HepG2 (cell line): ENCODE measurements at regions not wholly inside any gene's neighbourhood (a gene's known extent, or its start where the extent isn't known, plus 50 kb on each side); places are given as distances from the start of the nearest gene placed in this dataset.

Experiments
- ATAC-seq: fragments of 200-7000 bp; cut with Tn5 transposase; 3 replicates; pipeline ENCODE4 v1.9.1; 2020; ENCODE audit warnings: mild to moderate bottlenecking, moderate library complexity
- BruUV-seq: library from RNA; stranded (reverse); fragments of 400-500 nt; replicated peaks from 2 replicates; lab custom pipeline; 2021; lab: Mats Ljungman, UMichigan
- CTCF ChIA-PET: fragments of 300-600 bp; formaldehyde crosslinking; extraction: SDS; loops from one replicate; lab custom pipeline; 2021; ENCODE audit warnings: low total read pairs, inconsistent platforms, low intra/inter-chr PET ratio; lab: Yijun Ruan, JAX
- POLR2A ChIA-PET: fragments of 350-600 bp; sonication (Branson Sonifier 250); formaldehyde crosslinking; loops from one replicate; lab custom pipeline; 2020; ENCODE audit warnings: antibody characterized with exemption, inconsistent platforms; lab: Yijun Ruan, JAX
- DNase-seq: peaks from one replicate; pipeline ENCODE4 v3.0.0-alpha.2; 2015; ENCODE audit warnings: low spot score
- FAIRE-seq: peaks from 3 replicates; lab custom pipeline; 2011; peaks lifted over from hg19 to GRCh38; lab: Jason Lieb, UNC
- H2AFZ ChIP-seq: one replicate; pipeline ENCODE4 v1.6.1; 2011; ENCODE audit warnings: low read length, inconsistent platforms
- H3K27ac ChIP-seq: fragments of 300-600 bp; 3 replicates; pipeline ENCODE4 v1.8.0; 2011; ENCODE audit warnings: mixed run types, mild to moderate bottlenecking, mixed read lengths, low read length, inconsistent platforms; ENCODE audit not compliant: insufficient read depth; ENCODE audit errors: extremely low read length
- H3K27me3 ChIP-seq, 2 experiments: fragments of 200-600 bp in 1 of 2; 2 replicates in 1 of 2; 3 replicates in 1 of 2; pipeline versions ENCODE4 v1.6.0 to v1.8.0; 2011; ENCODE audit warnings: low read length in 2 of 2, mild to moderate bottlenecking in 2 of 2, moderate library complexity in 2 of 2, inconsistent platforms in 1 of 2; ENCODE audit not compliant: insufficient read depth in 2 of 2, control insufficient read depth in 1 of 2
- H3K36me3 ChIP-seq, 2 experiments: fragments of 200-600 bp in 1 of 2; replicated peaks in 1 of 2; 2 replicates in 1 of 2; 3 replicates in 1 of 2; pipeline versions ENCODE4 v1.5.1 to v1.8.0; 2011; ENCODE audit warnings: low read length in 2 of 2, inconsistent platforms in 1 of 2; ENCODE audit not compliant: insufficient read depth in 2 of 2, control insufficient read depth in 1 of 2
- H3K4me1 ChIP-seq: 2 replicates; pipeline ENCODE4 v1.5.1; 2012; ENCODE audit warnings: low read length, inconsistent platforms; ENCODE audit not compliant: insufficient read depth
- H3K4me2 ChIP-seq: 2 replicates; pipeline ENCODE4 v1.6.0; 2011; ENCODE audit warnings: low read depth, low read length, inconsistent platforms
- H3K4me3 ChIP-seq, 3 experiments: fragments of 200-600 bp in 1 of 3; sonication (generic), shearing (Covaris generic) in 1 of 3; replicated peaks in 1 of 3; 2 replicates each; pipeline ENCODE4 v1.5.1; 2011 to 2016; ENCODE audit warnings: low read length in 3 of 3, inconsistent platforms in 2 of 3, low read depth in 2 of 3, mild to moderate bottlenecking in 2 of 3, control low read depth in 1 of 3, mixed read lengths in 1 of 3; ENCODE audit not compliant: insufficient read depth in 1 of 3
- H3K79me2 ChIP-seq: one replicate; pipeline ENCODE4 v1.6.1; 2011; ENCODE audit warnings: low read length, inconsistent platforms; ENCODE audit not compliant: insufficient read depth
- H3K9ac ChIP-seq: 2 replicates; pipeline ENCODE4 v1.6.0; 2011; ENCODE audit warnings: mild to moderate bottlenecking, low read depth, low read length, inconsistent platforms; ENCODE audit not compliant: insufficient read depth
- H3K9me3 ChIP-seq: 2 replicates; pipeline ENCODE4 v1.5.1; 2012; ENCODE audit warnings: mild to moderate bottlenecking, low read length
- H4K20me1 ChIP-seq: 2 replicates; pipeline ENCODE4 v1.6.0; 2011; ENCODE audit warnings: inconsistent platforms, mild to moderate bottlenecking, low read length, moderate library complexity; ENCODE audit not compliant: insufficient read depth
- CENPT ChIP-seq: sonication (generic); formaldehyde crosslinking; IDR thresholded peaks from 2 replicates; pipeline ENCODE4 v1.8.0; 2022; ENCODE audit warnings: low read depth, mild to moderate bottlenecking, moderate library complexity, missing genetic modification reagents
- GTF3A ChIP-seq: sonication (generic); formaldehyde crosslinking; conservative IDR thresholded peaks from 2 replicates; pipeline ENCODE4 v1.4.0; 2020; ENCODE audit warnings: mild to moderate bottlenecking, missing genetic modification reagents
- GZF1 ChIP-seq: sonication (generic); formaldehyde crosslinking; IDR thresholded peaks from 2 replicates; pipeline ENCODE4 v1.5.1; 2020; ENCODE audit warnings: mild to moderate bottlenecking, missing genetic modification reagents
- PHF20 ChIP-seq: sonication (generic); formaldehyde crosslinking; IDR thresholded peaks from 2 replicates; pipeline ENCODE4 v1.5.0; 2020; ENCODE audit warnings: mild to moderate bottlenecking, missing genetic modification reagents
- SCMH1 ChIP-seq: sonication (generic); formaldehyde crosslinking; IDR thresholded peaks from 2 replicates; pipeline ENCODE4 v1.9.0; 2021; ENCODE audit warnings: missing genetic modification reagents, mild to moderate bottlenecking, borderline replicate concordance
- SP4 ChIP-seq: sonication (generic); formaldehyde crosslinking; IDR thresholded peaks from 2 replicates; pipeline ENCODE4 v1.8.1; 2023; ENCODE audit warnings: mild to moderate bottlenecking, missing genetic modification reagents
- TBX3 ChIP-seq: fragments of 450-650 bp; IDR thresholded peaks from 2 replicates; pipeline ENCODE4 v1.6.1; 2017; ENCODE audit warnings: antibody characterized with exemption, mild to moderate bottlenecking, inconsistent platforms, borderline replicate concordance
- TCF7L2 ChIP-seq: IDR thresholded peaks from 2 replicates; pipeline ENCODE4 v1.6.1; 2011; ENCODE audit warnings: mild to moderate bottlenecking, low read depth, low read length, moderate library complexity
- ZBTB1 ChIP-seq: sonication (generic); formaldehyde crosslinking; IDR thresholded peaks from 2 replicates; pipeline ENCODE4 v1.4.0; 2020; ENCODE audit warnings: missing genetic modification reagents, borderline replicate concordance
- ZBTB2 ChIP-seq: sonication (generic); formaldehyde crosslinking; IDR thresholded peaks from 2 replicates; pipeline ENCODE4 v1.8.0; 2022; ENCODE audit warnings: low read depth, missing genetic modification reagents
- ZNF230 ChIP-seq: sonication (generic); formaldehyde crosslinking; IDR thresholded peaks from 2 replicates; pipeline ENCODE4 v1.4.0; 2020; ENCODE audit warnings: mild to moderate bottlenecking, missing genetic modification reagents
- ZNF564 ChIP-seq: sonication (generic); formaldehyde crosslinking; IDR thresholded peaks from 2 replicates; pipeline ENCODE4 v1.8.1; 2023; ENCODE audit warnings: mild to moderate bottlenecking, missing genetic modification reagents
- ZNF614 ChIP-seq: IDR thresholded peaks from 2 replicates; pipeline ENCODE4 v1.6.1; 2018; ENCODE audit warnings: missing biosample characterization, missing genetic modification reagents, inconsistent platforms, borderline replicate concordance
- ZNF619 ChIP-seq: sonication (generic); formaldehyde crosslinking; IDR thresholded peaks from 2 replicates; pipeline ENCODE4 v1.4.0; 2020; ENCODE audit warnings: mild to moderate bottlenecking, missing genetic modification reagents
- ZNF672 ChIP-seq: sonication (generic); formaldehyde crosslinking; IDR thresholded peaks from 2 replicates; pipeline ENCODE4 v1.8.1; 2022; ENCODE audit warnings: missing genetic modification reagents
- WGBS: methylation state at CpG from one replicate; pipeline ENCODE4 v1.1.6; 2017; ENCODE audit warnings: low lambda C conversion rate; 5-methylcytosine and 5-hydroxymethylcytosine counted together
- in situ Hi-C: cut with HindIII; loops from 2 replicates; pipeline ENCODE4 v1.10.0; 2017; ENCODE audit warnings: low pct_unique_long_range_greater_than_20kb; ENCODE audit not compliant: extremely low pct_ligation_motif_present
- intact Hi-C: fragments of 100-400 bp; cut with micrococcal nuclease; formaldehyde crosslinking; loops from one replicate; pipeline ENCODE4 v1.10.0; 2022; ENCODE audit not compliant: unreplicated experiment
- TF ChIP-seq, protein P1 (sequence below): sonication (generic); formaldehyde crosslinking; IDR thresholded peaks from 2 replicates; pipeline ENCODE4 v1.8.0; 2023; ENCODE audit warnings: mild to moderate bottlenecking, missing genetic modification reagents
- TF ChIP-seq, protein P2 (sequence below): sonication (generic); formaldehyde crosslinking; IDR thresholded peaks from 2 replicates; pipeline ENCODE4 v1.4.0; 2020; ENCODE audit warnings: mild to moderate bottlenecking, missing genetic modification reagents

DNA sequence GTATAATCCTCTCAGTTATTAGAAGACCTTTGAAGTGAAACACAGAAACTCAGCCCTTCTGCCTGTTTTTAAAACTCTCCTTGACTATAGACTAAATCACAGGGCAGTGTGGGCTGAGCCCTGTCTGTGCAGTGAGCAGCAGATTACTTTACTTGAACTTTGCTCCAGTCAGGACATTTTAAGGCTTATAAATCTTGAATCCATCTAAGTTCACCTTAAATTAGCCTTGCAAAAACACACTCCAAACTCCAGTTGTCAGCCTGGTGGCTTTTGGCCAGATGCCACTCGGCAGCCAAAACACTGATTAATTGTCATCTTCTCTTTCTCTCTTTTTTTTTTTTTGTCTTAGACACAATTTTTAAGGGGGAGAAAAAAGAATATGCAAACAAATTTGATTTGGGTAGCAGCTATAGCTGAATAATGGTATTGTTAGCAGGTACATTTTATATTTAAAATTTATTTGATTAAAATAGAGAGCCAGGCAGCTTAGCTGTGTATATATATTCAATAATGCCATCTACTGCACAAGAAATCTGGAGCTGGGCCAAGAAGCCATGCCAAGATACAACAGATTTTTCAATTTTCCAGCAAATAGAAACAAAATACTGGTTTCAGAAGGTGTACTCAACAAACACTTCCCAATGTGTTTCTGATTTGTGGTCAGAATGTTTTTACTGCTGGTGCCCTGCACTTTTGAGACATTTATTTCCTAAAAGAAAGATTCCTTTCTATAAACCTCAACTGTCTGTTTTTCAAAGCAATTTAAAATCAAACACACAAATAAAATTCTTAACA lies 247.7 kb downstream of the TFEC start:
- TF ChIP-seq ZNF230 (no peak), GZF1 (CRISPR knock-in tag) (no peak), ZNF619 (no peak), GTF3A (no peak), ZNF564 (CRISPR knock-in tag) (no peak), PHF20 (CRISPR knock-in tag) (no peak), ZBTB2 (CRISPR knock-in tag) (no peak), ZNF672 (CRISPR knock-in tag) (no peak), SP4 (no peak), CENPT (CRISPR knock-in tag) (no peak), TBX3 (no peak), ZBTB1 (CRISPR knock-in tag) (no peak), SCMH1 (CRISPR knock-in tag) (no peak), TCF7L2 (no peak), ZNF614 (no peak)
- TF ChIP-seq, protein P1, sequence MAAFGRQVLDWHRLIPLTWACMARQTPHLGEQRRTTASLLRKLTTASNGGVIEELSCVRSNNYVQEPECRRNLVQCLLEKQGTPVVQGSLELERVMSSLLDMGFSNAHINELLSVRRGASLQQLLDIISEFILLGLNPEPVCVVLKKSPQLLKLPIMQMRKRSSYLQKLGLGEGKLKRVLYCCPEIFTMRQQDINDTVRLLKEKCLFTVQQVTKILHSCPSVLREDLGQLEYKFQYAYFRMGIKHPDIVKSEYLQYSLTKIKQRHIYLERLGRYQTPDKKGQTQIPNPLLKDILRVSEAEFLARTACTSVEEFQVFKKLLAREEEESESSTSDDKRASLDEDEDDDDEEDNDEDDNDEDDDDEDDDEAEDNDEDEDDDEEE (CRISPR knock-in tag), result no peak
- TF ChIP-seq, protein P2, sequence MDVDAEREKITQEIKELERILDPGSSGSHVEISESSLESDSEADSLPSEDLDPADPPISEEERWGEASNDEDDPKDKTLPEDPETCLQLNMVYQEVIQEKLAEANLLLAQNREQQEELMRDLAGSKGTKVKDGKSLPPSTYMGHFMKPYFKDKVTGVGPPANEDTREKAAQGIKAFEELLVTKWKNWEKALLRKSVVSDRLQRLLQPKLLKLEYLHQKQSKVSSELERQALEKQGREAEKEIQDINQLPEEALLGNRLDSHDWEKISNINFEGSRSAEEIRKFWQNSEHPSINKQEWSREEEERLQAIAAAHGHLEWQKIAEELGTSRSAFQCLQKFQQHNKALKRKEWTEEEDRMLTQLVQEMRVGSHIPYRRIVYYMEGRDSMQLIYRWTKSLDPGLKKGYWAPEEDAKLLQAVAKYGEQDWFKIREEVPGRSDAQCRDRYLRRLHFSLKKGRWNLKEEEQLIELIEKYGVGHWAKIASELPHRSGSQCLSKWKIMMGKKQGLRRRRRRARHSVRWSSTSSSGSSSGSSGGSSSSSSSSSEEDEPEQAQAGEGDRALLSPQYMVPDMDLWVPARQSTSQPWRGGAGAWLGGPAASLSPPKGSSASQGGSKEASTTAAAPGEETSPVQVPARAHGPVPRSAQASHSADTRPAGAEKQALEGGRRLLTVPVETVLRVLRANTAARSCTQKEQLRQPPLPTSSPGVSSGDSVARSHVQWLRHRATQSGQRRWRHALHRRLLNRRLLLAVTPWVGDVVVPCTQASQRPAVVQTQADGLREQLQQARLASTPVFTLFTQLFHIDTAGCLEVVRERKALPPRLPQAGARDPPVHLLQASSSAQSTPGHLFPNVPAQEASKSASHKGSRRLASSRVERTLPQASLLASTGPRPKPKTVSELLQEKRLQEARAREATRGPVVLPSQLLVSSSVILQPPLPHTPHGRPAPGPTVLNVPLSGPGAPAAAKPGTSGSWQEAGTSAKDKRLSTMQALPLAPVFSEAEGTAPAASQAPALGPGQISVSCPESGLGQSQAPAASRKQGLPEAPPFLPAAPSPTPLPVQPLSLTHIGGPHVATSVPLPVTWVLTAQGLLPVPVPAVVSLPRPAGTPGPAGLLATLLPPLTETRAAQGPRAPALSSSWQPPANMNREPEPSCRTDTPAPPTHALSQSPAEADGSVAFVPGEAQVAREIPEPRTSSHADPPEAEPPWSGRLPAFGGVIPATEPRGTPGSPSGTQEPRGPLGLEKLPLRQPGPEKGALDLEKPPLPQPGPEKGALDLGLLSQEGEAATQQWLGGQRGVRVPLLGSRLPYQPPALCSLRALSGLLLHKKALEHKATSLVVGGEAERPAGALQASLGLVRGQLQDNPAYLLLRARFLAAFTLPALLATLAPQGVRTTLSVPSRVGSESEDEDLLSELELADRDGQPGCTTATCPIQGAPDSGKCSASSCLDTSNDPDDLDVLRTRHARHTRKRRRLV (CRISPR knock-in tag), result no peak
- Histone ChIP-seq H3K27ac (no peak overlapping the region), H3K9me3 (no peaks in the 10 kb centered on the region), H2AFZ (no peak overlapping the region), H3K4me2 (no peak overlapping the region), H3K9ac (no peak overlapping the region), H3K4me3 (no peak overlapping the region), H3K36me3 (no peaks in the 10 kb centered on the region), H3K27me3 (no peaks in the 10 kb centered on the region), H3K79me2 (no peaks in the 10 kb centered on the region), H4K20me1 (no peaks in the 10 kb centered on the region), H3K4me1 (no peaks in the 10 kb centered on the region)
- in situ Hi-C loops, result no loop called here
- FAIRE-seq, result no peak
- no TSS peak for BruUV-seq
- ATAC-seq, result no peak
- WGBS, result 0% methylated on average over 1 of the region's 1 CpG
- no peak for DNase-seq
- ChIA-PET CTCF (no interaction called here), POLR2A (no interaction called here)
- intact Hi-C loops, result no loop called here
